Activated T-cell treated with anti-CD3 and anti-CD28 coated beads for 1 hour (primary cell): ENCODE measurements at regions not wholly inside any gene's neighbourhood (a gene's known extent, or its start where the extent isn't known, plus 50 kb on each side); places are given as distances from the start of the nearest gene placed in this dataset.

Experiments used
- DNase-seq: peaks from one replicate; pipeline ENCODE4 v3.0.0-alpha.2; 2020; ENCODE audit warnings: low read depth

GRCh38 chr2:181306785-181307184, 150.4 kb upstream of the ITGA4 start:
- DNase-seq: no peak

GRCh38 chr2:181307203-181307991, 149.8 kb upstream of the ITGA4 start:
- DNase-seq: no peak

GRCh38 chr2:181308766-181309515, 148.2 kb upstream of the ITGA4 start:
- DNase-seq: no peak

GRCh38 chr2:181309586-181309985, 147.6 kb upstream of the ITGA4 start:
- no peak for DNase-seq

- DNase-seq: no peak
Observed at GRCh38 chr2:181310967-181311366, 146.2 kb upstream of the ITGA4 start.

GRCh38 chr2:181311837-181312236, 145.3 kb upstream of the ITGA4 start:
- DNase-seq: no peak

- DNase-seq: no peak
Observed at GRCh38 chr2:181312515-181312927, 144.7 kb upstream of the ITGA4 start.

- no peak for DNase-seq
Observed at GRCh38 chr2:181313845-181314244, 143.3 kb upstream of the ITGA4 start.

- DNase-seq: no peak
Observed at GRCh38 chr2:181314551-181314950, 142.6 kb upstream of the ITGA4 start.

- DNase-seq: no peak
Observed at GRCh38 chr2:181317511-181317910, 139.7 kb upstream of the ITGA4 start.

- DNase-seq: no peak
Observed at GRCh38 chr2:181318504-181319280, 138.5 kb upstream of the ITGA4 start.

- no peak for DNase-seq
Observed at GRCh38 chr2:181319286-181319685, 137.9 kb upstream of the ITGA4 start.

GRCh38 chr2:181320638-181321037, 136.5 kb upstream of the ITGA4 start:
- DNase-seq: no peak

GRCh38 chr2:181324912-181325311, 132.3 kb upstream of the ITGA4 start:
- DNase-seq: no peak

GRCh38 chr2:181326661-181327060, 130.5 kb upstream of the ITGA4 start:
- DNase-seq: no peak

- no peak for DNase-seq
Observed at GRCh38 chr2:181330286-181330685, 126.9 kb upstream of the ITGA4 start.

GRCh38 chr2:181332044-181332605, 125.1 kb upstream of the ITGA4 start:
- DNase-seq: no peak

GRCh38 chr2:181334158-181334826, 122.9 kb upstream of the ITGA4 start:
- no peak for DNase-seq

- no peak for DNase-seq
Observed at GRCh38 chr2:181340891-181341290, 116.3 kb upstream of the ITGA4 start.

- no peak for DNase-seq
Observed at GRCh38 chr2:181341855-181342600, 115.2 kb upstream of the ITGA4 start.
